H9 (cell line): ENCODE measurements at regions not wholly inside any gene's neighbourhood (a gene's known extent, or its start where the extent isn't known, plus 50 kb on each side); places are given as distances from the start of the nearest gene placed in this dataset.
"Not testable (repeated sequence)": the region's sequence is repeated elsewhere in the genome, so short reads cannot be mapped to it uniquely, and the experiment has no call there.

Experiments used
- DNase-seq: peaks from one replicate; pipeline ENCODE4 v3.0.0-alpha.2; 2017
- H2AFZ ChIP-seq: one replicate; pipeline ENCODE4 v1.6.1; 2013; ENCODE audit warnings: mild to moderate bottlenecking, low read length, control low read depth, moderate library complexity
- H2AK5ac ChIP-seq: 2 replicates; pipeline ENCODE4 v1.6.1; 2013; ENCODE audit warnings: low read length, control low read depth, mixed read lengths; ENCODE audit not compliant: insufficient read length
- H2BK120ac ChIP-seq: one replicate; pipeline ENCODE4 v1.6.1; 2013; ENCODE audit warnings: low read depth, mild to moderate bottlenecking, low read length, control low read depth, inconsistent platforms; ENCODE audit not compliant: poor library complexity, severe bottlenecking
- H2BK12ac ChIP-seq: 2 replicates; pipeline ENCODE4 v1.6.1; 2013; ENCODE audit warnings: low read length, control low read depth, mixed read lengths, low read depth; ENCODE audit not compliant: insufficient read length
- H2BK15ac ChIP-seq: 2 replicates; pipeline ENCODE4 v1.6.1; 2013; ENCODE audit warnings: low read depth, low read length, control low read depth
- H2BK20ac ChIP-seq: one replicate; pipeline ENCODE4 v1.6.1; 2013; ENCODE audit warnings: low read depth, mild to moderate bottlenecking, low read length, control low read depth, inconsistent platforms; ENCODE audit not compliant: poor library complexity, severe bottlenecking
- H2BK5ac ChIP-seq: 2 replicates; pipeline ENCODE4 v1.6.1; 2013; ENCODE audit warnings: low read length, control low read depth, mixed read lengths; ENCODE audit not compliant: insufficient read length
- H3K14ac ChIP-seq: 2 replicates; pipeline ENCODE4 v1.6.1; 2013; ENCODE audit warnings: low read length, control low read depth; ENCODE audit not compliant: insufficient read depth
- H3K18ac ChIP-seq: 2 replicates; pipeline ENCODE4 v1.6.1; 2013; ENCODE audit warnings: low read depth, mild to moderate bottlenecking, mixed read lengths, low read length, control low read depth; ENCODE audit not compliant: insufficient read length
- H3K23ac ChIP-seq: 2 replicates; pipeline ENCODE4 v1.6.1; 2013; ENCODE audit warnings: low read length, control low read depth, mixed read lengths, low read depth; ENCODE audit not compliant: insufficient read length
- H3K23me2 ChIP-seq: 2 replicates; pipeline ENCODE4 v1.6.1; 2013; ENCODE audit warnings: low read depth, mild to moderate bottlenecking, mixed read lengths, low read length, control low read depth; ENCODE audit not compliant: insufficient read length, poor library complexity, severe bottlenecking
- H3K27ac ChIP-seq: 2 replicates; pipeline ENCODE4 v1.5.1; 2013; ENCODE audit warnings: low read length, control low read depth, mixed read lengths, low read depth; ENCODE audit not compliant: insufficient read length
- H3K27me3 ChIP-seq: 2 replicates; pipeline ENCODE4 v1.6.1; 2013; ENCODE audit warnings: low read length, control low read depth, inconsistent platforms; ENCODE audit not compliant: insufficient read depth
- H3K4ac ChIP-seq: 2 replicates; pipeline ENCODE4 v1.6.1; 2013; ENCODE audit warnings: low read depth, mild to moderate bottlenecking, control low read depth, inconsistent platforms, low read length, moderate library complexity
- H3K4me1 ChIP-seq: 2 replicates; pipeline ENCODE4 v1.6.1; 2013; ENCODE audit warnings: low read length, control low read depth, inconsistent platforms; ENCODE audit not compliant: insufficient read depth
- H3K4me2 ChIP-seq: 2 replicates; pipeline ENCODE4 v1.6.1; 2013; ENCODE audit warnings: low read length, control low read depth, mixed read lengths; ENCODE audit not compliant: insufficient read length, insufficient read depth
- H3K56ac ChIP-seq: 2 replicates; pipeline ENCODE4 v1.6.1; 2013; ENCODE audit warnings: low read depth, mild to moderate bottlenecking, mixed read lengths, low read length, control low read depth; ENCODE audit not compliant: insufficient read length
- H3K79me1 ChIP-seq: 2 replicates; pipeline ENCODE4 v1.6.1; 2013; ENCODE audit warnings: low read depth, mild to moderate bottlenecking, moderate library complexity, low read length, control low read depth, inconsistent platforms; ENCODE audit not compliant: insufficient read depth, poor library complexity, severe bottlenecking
- H3K79me2 ChIP-seq: 2 replicates; pipeline ENCODE4 v1.6.1; 2013; ENCODE audit warnings: low read length, control low read depth, inconsistent platforms; ENCODE audit not compliant: insufficient read depth
- H3K9ac ChIP-seq: 2 replicates; pipeline ENCODE4 v1.6.1; 2013; ENCODE audit warnings: low read length, control low read depth, mixed read lengths; ENCODE audit not compliant: insufficient read length; ENCODE audit errors: extremely low read depth
- H3K9me3 ChIP-seq: one replicate; pipeline ENCODE4 v1.6.1; 2013; ENCODE audit warnings: low read depth, low read length, inconsistent platforms; ENCODE audit not compliant: control insufficient read depth
- H3T11ph ChIP-seq: one replicate; pipeline ENCODE4 v1.6.1; 2013; ENCODE audit warnings: mild to moderate bottlenecking, low read length, control low read depth, inconsistent platforms
- H4K20me1 ChIP-seq: one replicate; pipeline ENCODE4 v1.6.1; 2013; ENCODE audit not compliant: control insufficient read depth, insufficient read length, insufficient read depth
- H4K5ac ChIP-seq: 2 replicates; pipeline ENCODE4 v1.6.1; 2013; ENCODE audit warnings: low read depth, mild to moderate bottlenecking, mixed read lengths, low read length, control low read depth; ENCODE audit not compliant: insufficient read length
- H4K8ac ChIP-seq: replicated peaks from 2 replicates; pipeline ENCODE4 v1.6.1; 2013; ENCODE audit warnings: low read length, control low read depth, mixed read lengths, low read depth; ENCODE audit not compliant: insufficient read length
- H4K91ac ChIP-seq: 2 replicates; pipeline ENCODE4 v1.6.1; 2013; ENCODE audit warnings: low read depth, mild to moderate bottlenecking, moderate library complexity, mixed read lengths, low read length, control low read depth; ENCODE audit not compliant: insufficient read length
- H3K27ac Mint-ChIP-seq, 3 experiments: 2 replicates in 2 of 3; 3 replicates in 1 of 3; pipeline ENCODE4 v1.8.0; 2020 to 2021; ENCODE audit warnings: mixed read lengths in 3 of 3, mild to moderate bottlenecking in 1 of 3, moderate library complexity in 1 of 3
- H3K27me3 Mint-ChIP-seq: 2 replicates; pipeline ENCODE4 v1.8.0; 2021; ENCODE audit warnings: low read depth, mild to moderate bottlenecking, moderate library complexity, mixed read lengths
- H3K36me3 Mint-ChIP-seq, 3 experiments: 2 replicates in 2 of 3; 3 replicates in 1 of 3; pipeline ENCODE4 v1.8.0; 2020 to 2021; ENCODE audit warnings: low read depth in 3 of 3, mixed read lengths in 3 of 3; ENCODE audit not compliant: insufficient read depth in 1 of 3
- H3K4me1 Mint-ChIP-seq, 2 experiments: 2 replicates each; pipeline ENCODE4 v1.8.0; 2020; ENCODE audit warnings: mixed read lengths in 2 of 2
- H3K4me3 Mint-ChIP-seq, 2 experiments: 2 replicates in 1 of 2; 3 replicates in 1 of 2; pipeline ENCODE4 v1.8.0; 2020 to 2021; ENCODE audit warnings: mild to moderate bottlenecking in 2 of 2, mixed read lengths in 2 of 2, moderate library complexity in 1 of 2
- H3K9me3 Mint-ChIP-seq, 2 experiments: 2 replicates in 1 of 2; 3 replicates in 1 of 2; pipeline ENCODE4 v1.8.0; 2020; ENCODE audit warnings: mild to moderate bottlenecking in 2 of 2, mixed read lengths in 2 of 2, moderate library complexity in 1 of 2
- WGBS: extraction: QIAGEN DNeasy Blood & Tissue Kit; methylation state at CpG from one replicate; pipeline ENCODE4 v1.1.7; 2013; ENCODE audit warnings: missing lambda C conversion rate, low lambda C conversion rate, mixed read lengths; ENCODE audit not compliant: insufficient read length; ENCODE audit errors: extremely low coverage; 5-methylcytosine and 5-hydroxymethylcytosine counted together

DNA sequence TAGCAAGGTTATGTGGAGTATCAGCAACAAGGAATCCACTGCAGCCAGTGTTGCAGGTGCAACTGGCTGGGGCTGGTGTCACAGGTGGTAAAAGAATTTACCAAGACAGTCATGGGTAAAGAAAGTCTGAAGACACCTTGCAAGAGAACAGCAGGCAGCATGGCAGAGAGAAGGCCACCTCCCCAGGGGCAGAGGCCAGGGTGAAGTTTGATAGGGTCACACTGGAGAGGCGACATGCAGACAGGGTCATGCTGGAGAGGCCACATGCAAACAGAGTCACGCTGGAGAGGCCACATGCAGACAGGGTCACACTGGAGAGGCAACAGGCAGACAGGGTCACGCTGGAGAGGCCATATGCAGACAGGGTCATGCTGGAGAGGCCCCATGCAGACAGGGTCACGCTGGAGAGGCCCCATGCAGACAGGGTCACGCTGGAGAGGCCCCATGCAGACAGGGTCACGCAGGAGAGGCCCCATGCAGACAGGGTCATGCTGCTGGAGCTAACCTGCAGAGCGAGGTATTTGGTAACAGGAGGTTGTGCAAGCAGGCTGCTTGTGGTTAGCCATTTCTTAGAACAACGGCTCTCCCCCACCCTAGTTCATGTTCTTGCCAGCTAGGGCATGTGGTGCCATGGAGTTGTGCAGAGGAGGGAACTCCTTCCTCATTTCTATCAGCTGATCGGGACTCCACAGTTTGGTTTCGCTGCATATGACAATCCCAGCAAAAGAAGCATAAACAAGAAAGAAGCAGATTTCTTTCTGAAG, 188.2 kb upstream of the FOXD4L5 start:
- H4K8ac ChIP-seq, H3K4me3 Mint-ChIP-seq, H3K18ac ChIP-seq, H3K4me2 ChIP-seq, H4K91ac ChIP-seq, H2BK12ac ChIP-seq, DNase-seq, H2BK5ac ChIP-seq, H3K23ac ChIP-seq, H3K56ac ChIP-seq, H2BK20ac ChIP-seq, H3K4ac ChIP-seq, H3K9ac ChIP-seq, H3K27ac ChIP-seq, H3K79me1 ChIP-seq, H3K4me1 ChIP-seq, H4K20me1 ChIP-seq, H2BK15ac ChIP-seq, H2AK5ac ChIP-seq, H4K5ac ChIP-seq, H3K79me2 ChIP-seq, H3K27me3 ChIP-seq, H3K4me1 Mint-ChIP-seq, H3K36me3 Mint-ChIP-seq, H3K27ac Mint-ChIP-seq, H3T11ph ChIP-seq, H3K14ac ChIP-seq, H2AFZ ChIP-seq, H3K27me3 Mint-ChIP-seq, H2BK120ac ChIP-seq, H3K23me2 ChIP-seq: not testable (repeated sequence)
- peaks cover 48 to 53% of the 10 kb centered on the region in 2 experiments for H3K9me3 Mint-ChIP-seq
- H3K9me3 ChIP-seq, result peaks cover 10% of the 10 kb centered on the region
- WGBS, result no CpG with 5 or more reads among the region's 10 CpGs

DNA sequence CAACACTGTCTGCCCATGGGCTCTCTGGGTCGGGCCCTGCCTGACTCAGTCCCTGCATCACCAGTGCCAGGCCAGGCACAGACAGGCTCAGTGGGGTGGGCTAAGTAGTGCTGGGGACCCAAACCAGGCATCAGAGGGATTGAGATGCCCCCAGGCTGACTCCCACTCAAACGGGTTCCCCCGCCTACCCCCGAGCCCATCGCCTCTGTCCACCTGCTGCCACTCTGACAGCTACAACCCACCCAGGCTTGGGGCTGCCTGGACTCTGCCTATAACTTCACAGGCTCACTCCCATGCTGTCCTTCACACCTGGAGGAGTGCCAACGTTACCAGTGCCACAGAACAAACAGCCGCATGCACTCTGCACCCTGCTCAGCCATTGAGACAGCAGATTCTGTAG, 186.1 kb upstream of the FOXD4L5 start:
- H4K91ac ChIP-seq, H3K4me1 Mint-ChIP-seq, H3K14ac ChIP-seq, H3K23ac ChIP-seq, H3K56ac ChIP-seq, H3K27ac ChIP-seq, H2AFZ ChIP-seq, H3K9ac ChIP-seq, H3K4me2 ChIP-seq, H3K23me2 ChIP-seq, H2BK20ac ChIP-seq, H2AK5ac ChIP-seq, H3K79me1 ChIP-seq, H3K79me2 ChIP-seq, H4K8ac ChIP-seq, H3T11ph ChIP-seq, H3K27me3 Mint-ChIP-seq, H2BK15ac ChIP-seq, H3K36me3 Mint-ChIP-seq, H3K4ac ChIP-seq, DNase-seq, H2BK5ac ChIP-seq, H2BK120ac ChIP-seq, H3K27ac Mint-ChIP-seq, H4K20me1 ChIP-seq, H3K27me3 ChIP-seq, H2BK12ac ChIP-seq, H3K18ac ChIP-seq, H3K4me3 Mint-ChIP-seq, H3K4me1 ChIP-seq, H4K5ac ChIP-seq: not testable (repeated sequence)
- peaks cover 54 to 62% of the 10 kb centered on the region in 2 experiments for H3K9me3 Mint-ChIP-seq
- no CpG with 5 or more reads among the region's 7 CpGs for WGBS
- H3K9me3 ChIP-seq, result peaks cover 18% of the 10 kb centered on the region
